ENCODE measurements at regions not wholly inside any gene's neighbourhood (a gene's known extent, or its start where the extent isn't known, plus 50 kb on each side); places are given as distances from the start of the nearest gene placed in this dataset.
"Not testable (repeated sequence)": the region's sequence is repeated elsewhere in the genome, so short reads cannot be mapped to it uniquely, and the experiment has no call there.

DNA sequence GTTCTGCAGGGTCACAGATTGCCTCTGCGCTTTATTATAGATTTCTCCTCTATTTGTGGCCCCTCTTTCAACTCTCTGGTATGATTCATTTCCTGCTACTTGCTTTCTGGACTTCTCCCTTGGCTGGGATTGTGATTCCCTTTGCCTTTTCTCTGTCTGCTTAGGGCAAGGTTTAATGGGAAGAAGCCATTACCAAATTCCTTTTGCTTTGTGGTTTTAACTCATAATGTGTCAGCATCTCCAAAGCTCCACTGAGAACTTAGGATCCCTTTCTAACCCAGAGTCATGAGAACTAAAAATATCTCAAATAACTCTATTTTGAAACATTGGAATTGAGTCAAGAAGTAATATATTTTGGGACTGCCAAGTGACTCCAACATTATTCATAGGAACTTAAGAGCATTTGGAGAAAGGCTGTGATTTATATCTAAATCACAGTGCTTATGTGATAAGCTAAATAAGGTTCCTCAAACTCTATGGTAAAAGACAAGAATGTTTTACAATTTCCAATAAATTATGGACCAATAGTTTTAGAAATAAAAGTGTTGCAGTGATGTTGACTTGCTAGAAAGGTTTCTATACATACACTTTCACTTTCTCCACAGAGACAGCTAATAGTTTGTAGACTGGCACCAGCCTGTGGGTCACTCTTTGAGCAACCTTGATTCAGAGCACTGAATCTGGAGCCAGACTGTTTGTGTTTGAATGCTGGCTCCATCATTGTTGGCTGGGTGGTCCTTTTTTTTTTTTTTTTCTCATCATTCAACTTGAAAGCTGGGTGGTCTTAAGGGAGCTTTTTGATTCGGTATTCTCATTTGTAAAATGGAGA is 93.9 kb downstream of the DACT1 start:
- no peak for DNase-seq

DNA sequence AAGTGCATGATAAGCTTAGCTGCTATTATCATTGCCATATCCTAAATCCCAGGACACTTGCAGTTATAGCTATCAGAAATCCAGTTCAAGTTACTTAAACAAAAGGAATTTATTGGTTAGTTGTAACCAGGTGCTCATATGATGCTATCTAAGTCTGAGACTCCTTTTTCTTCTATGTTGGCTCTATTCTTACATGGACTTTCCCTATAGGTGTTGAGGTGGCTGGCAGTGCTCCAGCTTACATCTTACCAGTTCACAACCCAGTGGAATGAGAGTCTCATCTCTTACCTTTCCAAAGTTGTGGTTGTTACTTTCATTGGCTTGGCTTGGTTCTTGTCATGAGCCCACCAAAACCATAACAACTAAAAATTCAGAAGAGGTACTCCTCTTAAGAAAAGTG is 94.6 kb downstream of the DACT1 start:
- DNase-seq = no peak

DNA sequence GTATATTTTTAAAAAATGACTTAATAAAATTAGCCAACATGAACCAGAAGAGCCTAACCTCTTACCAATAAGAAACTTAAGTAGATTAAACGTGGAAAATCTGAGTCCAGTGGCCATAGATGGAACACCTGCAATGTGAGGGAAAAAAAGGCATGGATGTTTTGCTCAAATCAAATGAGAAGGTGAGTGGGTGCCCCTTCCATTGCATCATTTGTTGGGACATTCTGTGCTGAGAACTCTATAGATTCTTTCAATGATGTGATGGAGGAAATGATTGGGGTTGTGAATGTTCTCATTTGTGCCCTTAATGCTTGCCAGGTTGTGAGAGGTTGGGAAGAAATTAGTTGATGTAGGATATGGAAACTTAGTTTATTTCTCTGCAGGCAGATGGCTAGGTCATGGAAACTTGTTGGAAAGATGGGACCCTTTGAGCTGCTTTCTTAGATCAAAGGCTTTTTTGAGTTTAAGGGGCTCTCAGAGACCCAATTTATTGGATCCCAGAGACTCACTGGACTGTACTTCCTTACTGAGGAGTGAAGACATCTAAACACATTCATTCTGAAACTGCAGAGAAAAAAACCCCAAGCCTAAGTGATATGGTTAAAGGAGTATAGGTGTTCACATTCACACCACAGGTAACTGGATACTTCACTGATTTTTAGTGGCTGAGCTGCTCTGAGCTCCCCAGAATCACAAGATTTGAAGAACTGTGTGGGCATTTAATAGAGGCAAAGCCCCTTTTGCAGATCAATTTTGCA is 95.9 kb downstream of the DACT1 start:
- DNase-seq = no peak

- no peak for DNase-seq
These were observed 97.8 kb downstream of the DACT1 start for GRCh38 chr14:58735596-58735995.

DNA sequence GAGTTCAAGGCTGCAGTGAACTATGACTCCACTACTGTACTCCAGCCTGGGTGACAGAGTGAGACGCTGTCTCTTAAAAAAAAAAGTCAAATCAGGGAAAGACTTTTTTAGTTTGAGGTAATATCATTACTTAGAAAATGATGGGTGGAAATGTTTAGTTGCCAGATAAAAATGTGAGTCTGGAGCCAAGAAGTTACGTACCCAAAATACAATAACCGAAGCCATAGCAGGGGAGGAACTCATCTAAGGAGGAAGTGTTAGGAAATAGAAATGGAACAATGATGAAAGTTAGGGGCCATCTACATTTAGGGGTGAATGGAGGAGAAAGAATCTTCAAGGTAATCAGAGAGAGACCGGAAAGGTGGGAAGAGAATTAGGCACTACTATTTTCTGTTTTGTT is 98.8 kb downstream of the DACT1 start:
- DNase-seq = no peak

- DNase-seq = no peak
These were observed 99.7 kb downstream of the DACT1 start for GRCh38 chr14:58737511-58737910.

DNA sequence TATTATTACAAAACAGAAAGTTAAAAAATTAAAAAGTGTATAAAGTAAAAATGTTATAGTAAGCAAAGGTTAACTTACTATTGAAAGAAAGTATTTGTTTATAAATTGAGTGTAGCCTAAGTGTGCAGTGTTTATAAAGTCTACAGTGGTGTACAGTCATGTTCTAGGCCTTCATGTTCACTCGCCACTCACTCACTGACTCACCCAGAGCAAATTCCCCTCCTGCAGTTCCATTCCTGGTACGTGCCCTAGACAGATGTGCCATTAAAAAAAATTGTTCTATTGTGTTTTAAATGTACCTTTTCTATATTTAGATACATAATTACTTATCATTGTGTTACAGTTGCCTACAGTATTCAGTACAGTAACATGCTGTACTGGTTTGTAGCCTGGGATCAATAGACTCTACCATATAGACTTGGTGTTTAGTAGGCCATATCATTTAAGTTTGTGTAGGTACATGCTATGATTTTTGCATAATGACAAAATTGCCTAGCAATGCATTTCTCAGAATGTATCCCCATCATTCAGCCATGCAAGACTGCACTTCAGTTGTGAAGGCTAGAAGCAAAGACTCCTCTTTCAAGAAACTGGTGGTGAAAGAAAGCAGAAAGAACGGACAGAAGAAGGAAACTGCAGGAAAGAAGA is 100.6 kb downstream of the DACT1 start:
- no peak for DNase-seq

DNA sequence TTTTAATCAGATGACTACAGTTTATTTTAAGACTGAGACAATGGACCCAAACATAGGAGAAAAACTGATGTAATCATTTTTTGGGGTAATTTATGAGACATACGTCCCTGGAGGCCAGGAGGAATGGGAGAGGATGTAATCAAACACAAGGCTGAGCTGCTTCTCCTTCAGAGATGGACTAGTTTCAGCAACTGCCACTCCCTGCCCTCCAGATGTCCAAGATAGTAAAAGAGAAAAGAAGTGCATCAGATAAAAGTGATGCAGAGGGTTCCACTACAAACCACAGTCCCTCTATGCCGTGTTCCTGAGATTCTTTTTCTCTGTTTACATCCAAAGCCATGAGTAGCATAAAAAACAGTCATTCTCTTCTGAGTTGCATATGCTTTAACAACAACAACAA is 101.1 kb downstream of the DACT1 start:
- DNase-seq = no peak

DNA sequence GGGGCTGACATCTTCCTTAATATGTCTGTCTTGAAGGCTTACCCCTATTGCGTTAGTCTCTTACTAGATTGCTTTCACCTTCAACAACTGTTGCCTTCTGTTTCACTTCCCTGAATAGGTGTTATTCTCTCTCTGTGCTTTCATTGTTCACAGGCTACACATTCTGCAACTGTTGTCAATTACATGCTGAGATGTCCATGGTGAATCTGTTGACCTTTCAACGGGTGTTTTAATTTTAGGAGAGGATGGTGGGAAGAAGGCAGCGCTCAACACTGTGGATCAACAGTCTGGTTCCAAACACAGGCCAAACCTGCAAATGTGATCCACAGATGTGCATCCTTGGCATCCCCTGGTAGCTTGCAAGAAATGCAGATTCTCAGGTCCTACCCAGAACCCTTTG is 101.9 kb downstream of the DACT1 start:
- no peak for DNase-seq

DNA sequence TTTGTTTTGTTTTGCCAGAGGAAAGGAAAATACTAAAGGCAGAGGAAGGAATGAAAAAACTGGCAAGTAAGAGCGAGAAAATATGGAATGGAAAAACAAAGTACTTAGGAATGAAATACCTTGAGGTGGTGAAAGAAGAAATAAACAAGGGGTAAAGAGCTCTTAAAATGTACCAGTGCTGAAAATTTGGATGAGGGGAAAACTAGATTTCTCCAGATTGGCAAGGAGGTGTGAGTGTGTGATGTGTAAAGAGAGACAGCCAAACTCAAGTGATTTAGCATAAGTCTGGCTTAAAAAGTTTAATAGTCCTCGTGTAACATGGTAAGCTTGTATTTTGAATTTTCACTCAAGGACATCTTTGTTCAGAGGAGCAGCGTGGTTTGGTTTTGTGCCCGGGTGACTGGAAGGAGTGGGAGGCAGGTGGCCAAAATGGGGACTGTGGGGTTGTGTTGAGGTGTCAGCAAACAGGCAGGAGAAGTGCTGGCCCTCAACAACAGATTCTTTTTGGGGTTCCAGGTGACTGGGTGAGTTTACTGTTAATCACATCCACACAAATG is 102.7 kb downstream of the DACT1 start:
- peak; percentile 74 for DNase-seq

DNA sequence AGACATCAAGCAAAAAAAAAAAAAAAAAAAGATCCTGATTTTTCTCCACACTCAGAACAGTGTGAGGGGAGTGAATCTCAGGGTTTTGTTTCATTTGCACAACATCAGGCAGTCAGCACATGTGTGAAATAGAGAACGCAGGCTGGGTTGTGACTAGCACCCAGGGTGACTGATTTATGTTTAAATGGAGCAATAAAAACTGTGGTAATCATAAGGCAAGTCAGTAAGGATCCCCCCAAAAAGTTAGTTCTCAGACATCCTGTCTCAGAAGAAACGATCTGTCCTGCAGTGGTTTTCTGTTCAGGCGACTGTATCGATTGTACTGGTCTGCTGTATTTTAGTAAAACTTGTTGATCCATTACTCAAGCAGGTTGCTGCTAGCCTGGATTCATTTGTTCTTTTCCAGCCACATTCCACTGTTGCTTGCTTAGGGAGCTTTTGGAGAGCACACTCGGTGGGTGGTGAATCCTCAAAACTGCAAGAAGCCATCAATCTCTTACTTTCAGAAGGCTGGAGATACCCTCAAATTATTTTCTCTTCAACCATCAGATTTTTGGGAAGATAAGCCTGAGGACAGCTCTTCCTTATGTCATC is 107.1 kb downstream of the DACT1 start:
- DNase-seq = no peak

- no peak for DNase-seq
These were observed 108.5 kb downstream of the DACT1 start for GRCh38 chr14:58746261-58746660.

- DNase-seq = no peak
These were observed 108.9 kb downstream of the DACT1 start for GRCh38 chr14:58746701-58747100.

DNA sequence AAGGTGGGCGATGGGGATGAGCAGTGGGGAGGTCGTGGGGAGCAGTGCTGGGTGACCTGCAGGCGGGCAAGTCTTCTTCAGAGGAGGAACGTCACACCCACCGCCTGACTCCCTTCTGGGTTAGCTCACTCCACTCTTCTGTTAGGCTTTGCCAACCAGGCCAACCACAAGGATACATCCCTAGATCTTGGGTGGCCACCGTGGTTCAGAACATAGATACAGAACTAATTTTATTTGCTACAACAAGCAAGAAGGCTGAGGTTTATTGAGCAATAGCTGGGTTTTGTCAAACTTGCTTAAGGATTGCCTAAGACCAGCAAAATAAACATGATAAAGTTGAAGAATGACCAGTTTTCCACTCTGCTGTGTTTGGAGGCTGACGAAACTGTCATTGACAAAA is 109.4 kb downstream of the DACT1 start:
- DNase-seq = peak; percentile 43

- not testable (repeated sequence) for DNase-seq
These were observed 110.5 kb downstream of the DACT1 start for GRCh38 chr14:58748251-58748650.

DNA sequence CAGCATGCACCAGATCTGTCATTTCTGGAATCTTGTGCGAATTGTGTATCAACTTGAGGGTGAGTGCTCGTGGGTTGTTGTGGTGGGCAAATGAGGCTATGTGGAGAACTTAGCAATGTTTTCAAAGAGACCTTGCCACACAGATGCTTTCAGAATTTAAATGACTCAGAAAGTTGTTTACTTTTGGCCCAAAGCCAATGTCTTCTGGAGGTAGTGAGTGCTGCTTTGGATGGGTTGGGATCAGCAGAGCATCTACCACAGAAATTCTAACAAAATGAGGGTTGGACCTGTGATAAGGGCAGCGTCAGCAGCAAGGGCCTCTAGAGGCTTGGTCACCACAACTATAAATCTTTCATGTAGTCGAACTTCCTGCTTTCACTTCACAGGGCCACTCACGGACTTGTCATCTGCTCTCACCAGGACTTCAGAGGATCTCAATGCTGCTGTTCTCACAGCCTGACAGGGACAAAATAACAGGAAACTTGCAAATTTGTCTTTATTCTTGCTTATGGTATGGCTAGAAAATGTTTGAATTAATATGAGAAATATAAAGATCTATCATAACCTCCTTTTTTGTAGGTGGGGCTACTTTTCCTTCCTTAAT is 111.4 kb downstream of the DACT1 start:
- no peak for DNase-seq

DNA sequence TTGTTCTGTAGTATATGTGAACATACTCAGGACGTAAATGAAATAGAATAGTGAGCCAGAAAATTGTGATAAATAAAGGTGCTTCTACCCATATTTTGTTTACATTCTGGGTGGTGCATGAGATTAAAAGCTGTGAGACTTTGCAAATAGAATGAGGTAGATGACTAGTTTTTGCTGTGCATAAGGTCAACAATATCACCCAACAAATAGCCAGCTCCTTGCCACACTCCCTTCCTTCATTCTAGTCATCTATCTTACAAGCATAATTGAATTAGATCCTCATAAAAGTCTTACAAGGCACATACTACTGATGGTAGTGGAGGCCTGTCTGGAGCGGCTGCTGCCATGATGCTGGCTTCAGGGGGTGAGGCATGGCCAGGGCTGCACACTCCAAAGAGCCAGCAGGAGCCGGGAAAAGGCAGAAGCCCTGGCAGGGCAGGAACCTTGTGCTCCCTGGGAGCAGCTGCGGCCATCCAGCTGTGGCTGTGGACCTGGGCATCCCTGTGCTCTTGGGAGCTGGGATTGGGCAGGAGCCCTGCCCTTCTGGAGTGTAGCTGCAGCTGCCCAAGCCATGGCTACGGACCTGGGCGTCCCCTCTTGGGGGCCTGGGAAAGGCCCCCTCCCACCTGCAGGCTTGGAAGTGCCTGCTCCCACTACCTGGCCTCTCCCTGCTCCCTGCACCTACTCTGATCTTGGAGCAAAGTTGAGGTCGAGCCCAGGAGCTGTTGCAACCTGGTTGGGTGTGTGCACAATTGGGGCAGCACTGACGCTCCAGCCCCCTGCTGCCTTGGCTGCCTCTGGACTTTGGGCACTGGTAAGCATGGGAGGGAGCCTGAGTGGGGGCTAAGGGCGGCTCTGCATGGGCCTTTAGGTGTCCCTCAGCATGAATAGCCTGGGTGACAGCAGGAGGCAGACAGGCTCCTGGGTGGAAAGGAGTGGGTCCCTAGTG is 112.8 kb downstream of the DACT1 start:
- DNase-seq = no peak

DNA sequence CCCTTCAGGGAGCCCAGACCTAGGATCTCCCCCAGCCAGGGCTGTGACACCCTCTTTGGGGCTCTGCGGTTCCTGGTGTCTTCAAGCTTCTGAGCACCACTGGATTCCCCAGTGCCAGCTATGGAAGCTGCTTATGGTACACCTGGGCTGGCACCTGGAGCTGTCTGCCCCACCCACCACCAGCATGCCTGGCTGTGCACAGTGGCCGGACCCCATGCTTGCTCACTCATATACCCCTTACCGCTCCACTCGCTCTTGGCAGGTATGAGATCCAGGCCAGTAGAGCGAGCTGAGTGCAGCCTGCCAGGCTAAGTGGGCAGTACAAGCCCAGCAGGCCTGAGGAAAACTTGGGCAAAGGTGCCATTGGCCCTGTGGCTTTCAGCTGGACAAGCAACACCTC is 114.0 kb downstream of the DACT1 start:
- DNase-seq = no peak

GRCh38 chr14:58752289-58752688 is 114.5 kb downstream of the DACT1 start:
- no peak for DNase-seq

DNA sequence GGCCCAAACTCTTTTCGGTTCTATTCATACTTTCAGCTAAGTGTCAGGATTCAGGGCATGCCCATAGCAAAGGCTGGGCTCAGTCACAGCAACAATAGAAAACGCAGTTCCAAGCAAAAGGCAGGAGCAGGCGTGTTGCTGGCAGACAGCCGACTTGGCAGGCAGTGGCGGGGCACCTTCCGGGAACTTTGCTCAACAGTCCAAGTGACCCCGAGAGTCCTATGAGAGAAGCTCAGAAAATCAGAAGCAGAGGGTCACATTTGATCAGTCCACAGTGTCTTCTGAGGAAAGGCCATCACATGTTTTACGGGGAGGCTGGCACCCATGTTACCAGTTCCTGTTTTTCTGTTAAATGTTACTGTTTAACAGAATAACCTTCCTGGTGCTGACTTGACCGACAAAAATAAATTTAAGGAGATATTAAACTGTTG is 115.0 kb downstream of the DACT1 start:
- DNase-seq = peak; percentile 71

Measured in femur (tissue), 1 donor.